IMR-90 (cell line): ENCODE measurements at regions not wholly inside any gene's neighbourhood (a gene's known extent, or its start where the extent isn't known, plus 50 kb on each side); places are given as distances from the start of the nearest gene placed in this dataset.

Source experiments
- ATAC-seq: fragments of 200-7000 bp; cut with Tn5 transposase; 2 replicates; pipeline ENCODE4 v1.9.1; 2020; ENCODE audit warnings: low read depth, mild to moderate bottlenecking, moderate library complexity
- BruUV-seq: library from RNA; stranded (reverse); fragments of 400-500 nt; replicated peaks from 2 replicates; lab custom pipeline; 2021; lab: Mats Ljungman, UMichigan
- CTCF ChIA-PET: fragments of 300-600 bp; formaldehyde crosslinking; extraction: SDS; loops from one replicate; lab custom pipeline; 2021; ENCODE audit warnings: antibody characterized with exemption; lab: Yijun Ruan, JAX
- POLR2A ChIA-PET: fragments of 300-600 bp; sonication (Branson Sonifier 250); formaldehyde crosslinking; loops from one replicate; lab custom pipeline; 2022; ENCODE audit warnings: antibody characterized with exemption; ENCODE audit not compliant: unreplicated experiment; lab: Charles Lee
- DNase-seq: peaks from one replicate; pipeline ENCODE4 v3.0.0; 2013
- H2AFZ ChIP-seq: replicated peaks from 2 replicates; pipeline ENCODE3; 2013; ENCODE audit warnings: low read length, mild to moderate bottlenecking; ENCODE audit not compliant: poor library complexity
- H2AK5ac ChIP-seq: 2 replicates; pipeline ENCODE4 v1.6.1; 2013; ENCODE audit warnings: low read depth, low read length, inconsistent platforms
- H2AK9ac ChIP-seq: replicated peaks from 2 replicates; pipeline ENCODE3; 2013; ENCODE audit warnings: mild to moderate bottlenecking, low read depth, low read length, moderate library complexity; ENCODE audit not compliant: poor library complexity
- H2BK120ac ChIP-seq: 2 replicates; pipeline ENCODE4 v1.6.1; 2013; ENCODE audit warnings: low read depth, low read length, inconsistent platforms
- H2BK15ac ChIP-seq: 3 replicates; pipeline ENCODE4 v1.6.1; 2013; ENCODE audit warnings: low read depth, low read length, inconsistent platforms
- H2BK20ac ChIP-seq: 2 replicates; pipeline ENCODE4 v1.6.1; 2013; ENCODE audit warnings: low read depth, mild to moderate bottlenecking, inconsistent platforms, low read length, moderate library complexity
- H2BK5ac ChIP-seq: 2 replicates; pipeline ENCODE4 v1.6.1; 2013; ENCODE audit warnings: mild to moderate bottlenecking, low read depth, low read length, inconsistent platforms; ENCODE audit not compliant: poor library complexity, severe bottlenecking
- H3K14ac ChIP-seq: replicated peaks from 2 replicates; pipeline ENCODE4 v1.6.1; 2013; ENCODE audit warnings: low read depth, low read length, inconsistent platforms
- H3K18ac ChIP-seq: 2 replicates; pipeline ENCODE4 v1.6.1; 2013; ENCODE audit warnings: low read depth, low read length, control low read depth
- H3K23ac ChIP-seq: 2 replicates; pipeline ENCODE4 v1.6.1; 2013; ENCODE audit warnings: low read depth, low read length, inconsistent platforms
- H3K27ac ChIP-seq: 2 replicates; pipeline ENCODE4 v1.5.1; 2013; ENCODE audit warnings: mild to moderate bottlenecking, control low read depth, low read length; ENCODE audit not compliant: insufficient read depth
- H3K27me3 ChIP-seq: 2 replicates; pipeline ENCODE4 v1.6.1; 2013; ENCODE audit warnings: low read length; ENCODE audit not compliant: control insufficient read depth, insufficient read depth
- H3K36me3 ChIP-seq: 2 replicates; pipeline ENCODE4 v1.6.1; 2013; ENCODE audit warnings: low read length, mixed read lengths; ENCODE audit not compliant: control insufficient read depth, insufficient read depth
- H3K4ac ChIP-seq: 2 replicates; pipeline ENCODE4 v1.6.1; 2013; ENCODE audit warnings: low read depth, low read length, inconsistent platforms
- H3K4me1 ChIP-seq: 2 replicates; pipeline ENCODE4 v1.6.1; 2013; ENCODE audit warnings: low read length, mixed read lengths; ENCODE audit not compliant: control insufficient read depth, insufficient read depth
- H3K4me2 ChIP-seq: 2 replicates; pipeline ENCODE4 v1.6.1; 2013; ENCODE audit warnings: low read depth, mild to moderate bottlenecking, control low read depth, low read length, moderate library complexity
- H3K4me3 ChIP-seq: 2 replicates; pipeline ENCODE4 v1.5.1; 2013; ENCODE audit warnings: low read depth, mild to moderate bottlenecking, control low read depth, low read length, moderate library complexity; ENCODE audit not compliant: insufficient read depth
- H3K56ac ChIP-seq: 2 replicates; pipeline ENCODE4 v1.6.1; 2013; ENCODE audit warnings: low read length, inconsistent platforms; ENCODE audit not compliant: insufficient read depth; ENCODE audit errors: extremely low read depth
- H3K79me1 ChIP-seq, 2 experiments: 2 replicates each; pipeline ENCODE4 v1.6.1; 2013; ENCODE audit warnings: low read length in 2 of 2, inconsistent platforms in 1 of 2, low read depth in 1 of 2
- H3K9ac ChIP-seq: 2 replicates; pipeline ENCODE4 v1.6.1; 2013; ENCODE audit warnings: low read depth, low read length, control low read depth
- H3K9me1 ChIP-seq: 2 replicates; pipeline ENCODE4 v1.6.1; 2013; ENCODE audit warnings: low read length, inconsistent platforms; ENCODE audit not compliant: insufficient read depth
- H3K9me3 ChIP-seq: 2 replicates; pipeline ENCODE4 v1.6.1; 2013; ENCODE audit warnings: low read length; ENCODE audit not compliant: control insufficient read depth, insufficient read depth
- H4K20me1 ChIP-seq: 2 replicates; pipeline ENCODE4 v1.6.1; 2013; ENCODE audit warnings: low read length, inconsistent platforms; ENCODE audit not compliant: insufficient read depth
- H4K5ac ChIP-seq: 2 replicates; pipeline ENCODE4 v1.6.1; 2013; ENCODE audit warnings: mild to moderate bottlenecking, low read depth, low read length, control low read depth
- H4K8ac ChIP-seq, 2 experiments: 2 replicates each; pipeline ENCODE4 v1.6.1; 2013; ENCODE audit warnings: low read depth in 2 of 2, low read length in 2 of 2, control low read depth in 1 of 2, inconsistent platforms in 1 of 2
- H4K91ac ChIP-seq: 2 replicates; pipeline ENCODE4 v1.6.1; 2013; ENCODE audit warnings: low read depth, low read length, inconsistent platforms; ENCODE audit not compliant: insufficient read depth
- BHLHE40 ChIP-seq: fragments of 150-350 bp; IDR thresholded peaks from 2 replicates; pipeline ENCODE4 v1.6.1; 2016; ENCODE audit warnings: mild to moderate bottlenecking, low read depth, low read length
- CHD1 ChIP-seq: IDR thresholded peaks from 2 replicates; pipeline ENCODE4 v1.6.1; 2012; ENCODE audit warnings: low read depth, low read length, improper control_type of control experiment
- ELK1 ChIP-seq: fragments of 150-350 bp; IDR thresholded peaks from 2 replicates; pipeline ENCODE4 v1.6.1; 2016; ENCODE audit warnings: low read depth, mild to moderate bottlenecking, low read length, moderate library complexity, borderline replicate concordance
- MAFK ChIP-seq: IDR thresholded peaks from 2 replicates; pipeline ENCODE4 v1.6.1; 2012; ENCODE audit warnings: low read depth, low read length, improper control_type of control experiment
- MAZ ChIP-seq: IDR thresholded peaks from 2 replicates; pipeline ENCODE4 v1.6.1; 2012; ENCODE audit warnings: low read depth, mild to moderate bottlenecking, low read length, improper control_type of control experiment, moderate library complexity, borderline replicate concordance
- MXI1 ChIP-seq: IDR thresholded peaks from 2 replicates; pipeline ENCODE4 v1.6.1; 2012; ENCODE audit warnings: low read depth, mild to moderate bottlenecking, low read length, moderate library complexity, borderline replicate concordance
- POLR2A ChIP-seq: IDR thresholded peaks from 2 replicates; pipeline ENCODE4 v1.6.1; 2012; ENCODE audit warnings: mild to moderate bottlenecking, low read depth, low read length
- RAD21 ChIP-seq: IDR thresholded peaks from 2 replicates; pipeline ENCODE4 v1.6.1; 2012; ENCODE audit warnings: low read length, improper control_type of control experiment
- RCOR1 ChIP-seq: IDR thresholded peaks from 2 replicates; pipeline ENCODE4 v1.6.1; 2012; ENCODE audit warnings: mild to moderate bottlenecking, low read length, improper control_type of control experiment; ENCODE audit not compliant: insufficient replicate concordance
- RFX5 ChIP-seq: IDR thresholded peaks from 2 replicates; pipeline ENCODE4 v1.8.0; 2012; ENCODE audit warnings: low read depth, mild to moderate bottlenecking, low read length, moderate library complexity
- SMC3 ChIP-seq: fragments of 150-350 bp; IDR thresholded peaks from 2 replicates; pipeline ENCODE4 v1.6.1; 2016; ENCODE audit warnings: low read depth, mild to moderate bottlenecking, antibody characterized with exemption, low read length, moderate library complexity
- WGBS, 2 experiments: methylation state at CpG; one replicate each; pipeline versions ENCODE4 v1.1.5 to v1.1.7; 2013; ENCODE audit warnings: missing lambda C conversion rate in 2 of 2; ENCODE audit not compliant: insufficient read length in 1 of 2; ENCODE audit errors: extremely low coverage in 2 of 2; 5-methylcytosine and 5-hydroxymethylcytosine counted together
- dilution Hi-C: fragments of 300-500 bp; cut with HindIII; formaldehyde crosslinking; loops from one replicate; pipeline ENCODE4 v1.14.3; 2018; ENCODE audit warnings: low sequenced_read_pairs; ENCODE audit not compliant: unreplicated experiment
- in situ Hi-C: fragments of 300-500 bp; cut with MboI; formaldehyde crosslinking; loops from 3 replicates; pipeline ENCODE4 v1.14.3; 2019; ENCODE audit warnings: low sequenced_read_pairs, inconsistent platforms, mixed read lengths
- intact Hi-C: fragments of 100-400 bp; cut with micrococcal nuclease; formaldehyde crosslinking; loops from 2 replicates; pipeline ENCODE4 v1.10.0; 2022
- TF ChIP-seq, protein P1 (sequence below): fragments of 150-350 bp; IDR thresholded peaks from 2 replicates; pipeline ENCODE4 v1.6.1; 2017; ENCODE audit warnings: mild to moderate bottlenecking, antibody characterized with exemption, low read length, low read depth

GRCh38 chr19:28155265-28155664, 1057.7 kb downstream of the UQCRFS1 start:
- no peak overlapping the region for H2BK5ac ChIP-seq
- DNase-seq (no peak), ATAC-seq (no peak)
- H3K4me2 ChIP-seq, result no peak overlapping the region
- POLR2A ChIA-PET, result no interaction called here
- H3K27me3 ChIP-seq, result no peaks in the 10 kb centered on the region
- CTCF ChIA-PET, result no interaction called here
- no TSS peak for BruUV-seq
- no peak overlapping the region for H3K18ac ChIP-seq
- no peak overlapping the region for H2AK9ac ChIP-seq
- no peaks in the 10 kb centered on the region for H3K79me1 ChIP-seq
- no peak overlapping the region for H3K4me3 ChIP-seq
- TF ChIP-seq RCOR1 (no peak), ELK1 (no peak), MAZ (no peak), POLR2A (no peak), CHD1 (no peak), BHLHE40 (no peak), RAD21 (no peak), SMC3 (no peak), RFX5 (no peak), MXI1 (no peak), MAFK (no peak)
- TF ChIP-seq, protein P1, sequence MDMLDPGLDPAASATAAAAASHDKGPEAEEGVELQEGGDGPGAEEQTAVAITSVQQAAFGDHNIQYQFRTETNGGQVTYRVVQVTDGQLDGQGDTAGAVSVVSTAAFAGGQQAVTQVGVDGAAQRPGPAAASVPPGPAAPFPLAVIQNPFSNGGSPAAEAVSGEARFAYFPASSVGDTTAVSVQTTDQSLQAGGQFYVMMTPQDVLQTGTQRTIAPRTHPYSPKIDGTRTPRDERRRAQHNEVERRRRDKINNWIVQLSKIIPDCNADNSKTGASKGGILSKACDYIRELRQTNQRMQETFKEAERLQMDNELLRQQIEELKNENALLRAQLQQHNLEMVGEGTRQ, result no peak
- H3K4me1 ChIP-seq, result no peaks in the 10 kb centered on the region
- no peak overlapping the region for H4K91ac ChIP-seq
- peaks cover 21% of the 10 kb centered on the region for H3K9me3 ChIP-seq
- H2AFZ ChIP-seq, result no peak overlapping the region
- no peak overlapping the region for H4K5ac ChIP-seq
- no CpG with 5 or more reads among the region's 1 CpG for WGBS, 2 experiments
- H3K4ac ChIP-seq, result no peak overlapping the region
- H3K56ac ChIP-seq, result no peak overlapping the region
- H2BK120ac ChIP-seq, result no peak overlapping the region
- H3K27ac ChIP-seq, result no peak overlapping the region
- H2AK5ac ChIP-seq, result no peak overlapping the region
- no peak overlapping the region for H3K23ac ChIP-seq
- no peak overlapping the region for H3K9ac ChIP-seq
- no peak overlapping the region for H3K14ac ChIP-seq
- H4K8ac ChIP-seq, result no peak overlapping the region
- no peaks in the 10 kb centered on the region for H3K9me1 ChIP-seq
- intact Hi-C loops (no loop called here), in situ Hi-C loops (no loop called here), dilution Hi-C loops (no loop called here)
- no peak overlapping the region for H2BK15ac ChIP-seq
- H2BK20ac ChIP-seq, result no peak overlapping the region
- H4K20me1 ChIP-seq, result no peaks in the 10 kb centered on the region
- H3K36me3 ChIP-seq, result no peaks in the 10 kb centered on the region
